T47D (cell line): ENCODE measurements at regions not wholly inside any gene's neighbourhood (a gene's known extent, or its start where the extent isn't known, plus 50 kb on each side); places are given as distances from the start of the nearest gene placed in this dataset.

Experiments
- DNase-seq, 2 experiments: peaks; one replicate each; pipeline versions ENCODE4 v3.0.0 to v3.0.0-alpha.2; 2011 to 2012; ENCODE audit warnings: low read depth in 1 of 2, low spot score in 1 of 2
- JUND ChIP-seq: IDR thresholded peaks from 2 replicates; pipeline ENCODE4 v1.6.1; 2012; ENCODE audit warnings: low read depth
- in situ Hi-C: cut with HindIII; loops from 2 replicates; pipeline ENCODE4 v1.10.0; 2016; ENCODE audit warnings: low sequenced_read_pairs, low pct_unique_long_range_greater_than_20kb

DNA sequence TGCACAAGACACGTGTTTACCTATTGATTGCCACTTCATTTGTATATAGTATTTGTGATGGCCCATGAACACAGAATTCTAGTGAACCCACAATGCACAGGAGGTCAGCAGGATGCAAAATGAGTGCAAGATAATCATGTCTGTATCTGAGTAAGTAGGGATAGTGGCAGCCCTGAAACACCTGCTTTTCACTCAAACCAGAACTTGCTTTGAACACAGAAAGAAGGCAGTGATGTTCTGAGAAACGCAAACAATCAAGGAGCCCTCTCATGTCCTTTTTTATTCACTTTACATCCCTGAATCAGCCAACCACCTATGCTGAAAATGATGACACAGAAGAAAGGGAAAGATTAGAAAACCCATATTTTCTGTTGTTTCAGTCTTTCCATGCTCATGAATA is 170.4 kb upstream of the AVPR1A start:
- in situ Hi-C loops: no loop called here
- no peak for TF ChIP-seq JUND
- DNase-seq: no peak

GRCh38 chr12:63319936-63320633 is 169.1 kb upstream of the AVPR1A start:
- in situ Hi-C loops: no loop called here

GRCh38 chr12:63319386-63319785 is 168.4 kb upstream of the AVPR1A start:
- in situ Hi-C loops: no loop called here
- DNase-seq: no peak
- TF ChIP-seq JUND: no peak

More at GRCh38 chr12:63319936-63320633, 169.1 kb upstream of the AVPR1A start:
- TF ChIP-seq JUND: no peak
- no peak for DNase-seq

- in situ Hi-C loops: no loop called here
- TF ChIP-seq JUND: no peak
- DNase-seq: no peak
Observed at GRCh38 chr12:63318933-63319332, 167.9 kb upstream of the AVPR1A start.

- in situ Hi-C loops: no loop called here
- no peak for TF ChIP-seq JUND
- no peak for DNase-seq
Observed at GRCh38 chr12:63318313-63318712, 167.3 kb upstream of the AVPR1A start.

- no peak for DNase-seq
- no peak for TF ChIP-seq JUND
- in situ Hi-C loops: no loop called here
Observed at GRCh38 chr12:63317880-63318279, 166.9 kb upstream of the AVPR1A start.

DNA sequence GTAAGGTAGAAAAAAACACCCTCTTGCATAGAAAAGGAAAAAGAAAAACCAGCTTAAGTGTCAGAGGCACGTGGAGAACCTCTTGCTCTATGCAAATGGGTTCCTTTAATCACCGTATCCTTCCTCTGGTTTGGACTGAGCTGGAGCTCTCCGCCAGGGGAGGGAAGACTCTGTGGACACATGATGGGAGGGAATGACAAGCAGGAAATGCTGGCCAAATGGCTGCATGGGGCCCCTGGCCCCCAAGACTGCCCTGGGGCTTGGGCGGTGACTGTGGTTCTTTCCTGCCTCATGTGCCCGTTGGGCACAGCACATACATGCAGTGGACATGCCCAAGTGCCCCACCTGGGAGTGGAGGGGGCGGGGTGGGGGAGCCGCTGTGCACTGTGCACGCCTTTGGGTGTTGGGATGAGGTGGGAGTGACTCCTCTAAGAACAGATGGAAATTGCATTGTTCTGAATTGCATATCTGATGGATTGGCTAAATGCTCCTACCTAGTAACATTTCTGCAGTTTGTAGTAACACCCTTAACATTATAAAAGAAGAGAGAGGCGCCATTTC is 166.4 kb upstream of the AVPR1A start:
- DNase-seq: no peak
- no peak for TF ChIP-seq JUND
- in situ Hi-C loops: no loop called here

DNA sequence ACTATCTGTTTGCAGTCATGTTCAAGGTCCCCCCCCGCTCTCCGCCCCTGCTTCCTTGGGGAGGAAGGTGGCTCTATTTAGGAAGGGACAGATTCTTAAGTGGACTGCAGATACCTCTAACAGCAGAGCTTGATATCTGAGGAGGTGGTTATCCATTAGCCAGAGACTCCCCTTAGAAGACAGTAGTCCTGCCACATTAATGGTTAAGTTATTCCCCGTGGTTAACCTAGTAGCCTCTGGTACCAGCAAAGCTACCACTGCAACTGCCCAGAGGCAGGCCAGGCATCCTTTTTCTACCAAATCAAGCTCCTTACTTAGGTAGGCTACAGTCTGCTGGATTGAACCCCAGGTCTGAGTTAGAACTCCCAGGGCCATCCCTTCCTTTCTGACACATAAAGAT is 162.1 kb upstream of the AVPR1A start:
- no peak for TF ChIP-seq JUND
- DNase-seq: no peak
- in situ Hi-C loops: no loop called here

- DNase-seq: no peak
- TF ChIP-seq JUND: no peak
- in situ Hi-C loops: no loop called here
Observed at GRCh38 chr12:63308671-63309070, 157.7 kb upstream of the AVPR1A start.

GRCh38 chr12:63307849-63308248 is 156.8 kb upstream of the AVPR1A start:
- in situ Hi-C loops: no loop called here
- no peak for TF ChIP-seq JUND
- DNase-seq: no peak

- no peak for TF ChIP-seq JUND
- DNase-seq: no peak
- in situ Hi-C loops: no loop called here
Observed at GRCh38 chr12:63305901-63306875, 155.2 kb upstream of the AVPR1A start.

DNA sequence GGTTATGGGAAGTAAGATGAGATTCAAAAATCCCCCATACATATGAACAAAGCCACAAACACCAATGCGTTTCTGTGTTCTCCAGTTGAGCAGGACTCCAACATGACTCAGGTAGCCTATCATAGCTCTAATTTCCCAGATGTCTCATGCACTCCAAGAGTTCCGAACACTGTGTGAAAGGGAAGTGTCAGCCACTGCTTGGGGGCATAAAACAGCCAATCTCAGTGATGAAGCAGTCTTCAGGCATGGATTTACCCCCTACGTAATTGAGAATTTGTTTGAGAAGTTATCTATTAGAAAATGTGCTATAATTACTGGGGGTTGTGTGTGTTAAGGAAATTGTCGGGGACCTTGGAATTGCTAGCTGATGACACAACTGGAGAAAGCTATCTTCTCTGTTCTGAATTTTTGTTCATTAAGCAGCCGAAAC is 153.9 kb upstream of the AVPR1A start:
- no peak for TF ChIP-seq JUND
- in situ Hi-C loops: no loop called here
- no peak for DNase-seq
